HFFc6 (cell line): ENCODE measurements at regions not wholly inside any gene's neighbourhood (a gene's known extent, or its start where the extent isn't known, plus 50 kb on each side); places are given as distances from the start of the nearest gene placed in this dataset.
A peak's percentile ranks its signal among the peaks of the same experiment; 100 is the strongest.

Source experiments
- DNase-seq: peaks from one replicate; pipeline ENCODE4 v3.0.0-alpha.2; 2018
- H3K27ac Mint-ChIP-seq: 2 replicates; pipeline ENCODE4 v1.8.0; 2020; ENCODE audit warnings: mild to moderate bottlenecking, mixed read lengths
- H3K27me3 Mint-ChIP-seq: 2 replicates; pipeline ENCODE4 v1.8.0; 2021; ENCODE audit warnings: mild to moderate bottlenecking, moderate library complexity, mixed read lengths; ENCODE audit not compliant: insufficient read depth
- H3K36me3 Mint-ChIP-seq: 2 replicates; pipeline ENCODE4 v1.8.0; 2021; ENCODE audit warnings: low read depth, mixed read lengths
- H3K4me1 Mint-ChIP-seq: 2 replicates; pipeline ENCODE4 v1.8.0; 2020; ENCODE audit warnings: low read depth, mixed read lengths
- H3K4me3 Mint-ChIP-seq: 2 replicates; pipeline ENCODE4 v1.8.0; 2020; ENCODE audit warnings: mild to moderate bottlenecking, moderate library complexity, mixed read lengths
- H3K9me3 Mint-ChIP-seq: 2 replicates; pipeline ENCODE4 v1.8.0; 2020; ENCODE audit warnings: mild to moderate bottlenecking, mixed read lengths
- CTCF ChIP-seq: fragments of 200-600 bp; sonication (generic); IDR thresholded peaks from 2 replicates; pipeline ENCODE4 v1.5.0; 2021; ENCODE audit warnings: antibody characterized with exemption, mild to moderate bottlenecking

GRCh38 chr1:200319148-200319547, 90.7 kb downstream of the ZNF281 start:
- Mint-ChIP-seq H3K27ac (peak overlapping the region; percentile 78), H3K36me3 (peaks cover 3% of the 10 kb centered on the region; the same call in 1 of the 2 replicates), H3K4me3 (no peak overlapping the region), H3K4me1 (peaks cover 82% of the 10 kb centered on the region), H3K9me3 (peaks cover 2% of the 10 kb centered on the region; the same call in 1 of the 2 replicates), H3K27me3 (no peaks in the 10 kb centered on the region)
- no peak for TF ChIP-seq CTCF
- DNase-seq = no peak

GRCh38 chr1:200317236-200317635, 92.6 kb downstream of the ZNF281 start:
- no peaks in the 10 kb centered on the region; the same call in 1 of the 2 replicates for H3K27me3 Mint-ChIP-seq
- H3K27ac Mint-ChIP-seq = peak overlapping the region; percentile 95
- H3K4me3 Mint-ChIP-seq = peak overlapping the region; percentile 60; the same call in 1 of the 2 replicates
- TF ChIP-seq CTCF = no peak
- DNase-seq = peak; percentile 90
- peaks cover 2% of the 10 kb centered on the region; the same call in 1 of the 2 replicates for H3K36me3 Mint-ChIP-seq
- H3K4me1 Mint-ChIP-seq = peaks cover 86% of the 10 kb centered on the region
- H3K9me3 Mint-ChIP-seq = no peaks in the 10 kb centered on the region

DNA sequence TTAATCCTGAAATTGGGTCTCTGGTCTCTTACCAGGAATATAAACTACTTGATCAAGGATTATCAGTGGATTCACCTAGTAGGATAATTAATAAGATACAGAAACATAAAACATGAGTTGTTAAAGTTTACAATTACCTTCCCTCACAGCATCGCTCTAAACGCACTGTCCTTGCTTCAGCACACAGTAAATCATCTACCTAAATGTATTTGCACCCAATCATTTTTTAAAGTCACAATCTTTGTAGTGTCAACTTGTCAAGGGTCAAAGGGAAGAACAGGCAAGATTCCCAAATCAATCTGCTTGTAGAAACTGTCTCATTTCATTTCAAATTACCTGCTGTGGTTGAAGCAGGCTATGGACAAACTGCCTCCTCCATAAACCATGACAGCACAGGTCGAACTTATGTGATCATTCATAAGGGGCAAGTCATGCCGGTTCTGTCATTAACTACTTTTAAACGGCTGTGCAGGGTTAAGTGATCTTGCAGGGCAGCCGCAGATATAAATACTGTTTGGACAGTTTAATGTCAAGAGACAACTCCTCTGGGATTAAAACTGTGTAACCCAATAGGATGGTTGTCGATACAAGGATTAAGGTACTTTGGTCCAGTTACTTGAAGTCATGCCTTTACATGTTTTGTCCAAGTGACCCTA, 93.6 kb downstream of the ZNF281 start:
- peaks cover 4% of the 10 kb centered on the region; the same call in 1 of the 2 replicates for H3K36me3 Mint-ChIP-seq
- H3K4me1 Mint-ChIP-seq = peaks cover 89% of the 10 kb centered on the region
- no peak for DNase-seq
- H3K27me3 Mint-ChIP-seq = no peaks in the 10 kb centered on the region; the same call in 1 of the 2 replicates
- no peak for TF ChIP-seq CTCF
- no peak overlapping the region for H3K4me3 Mint-ChIP-seq
- peak overlapping the region; percentile 95 for H3K27ac Mint-ChIP-seq
- no peaks in the 10 kb centered on the region for H3K9me3 Mint-ChIP-seq

DNA sequence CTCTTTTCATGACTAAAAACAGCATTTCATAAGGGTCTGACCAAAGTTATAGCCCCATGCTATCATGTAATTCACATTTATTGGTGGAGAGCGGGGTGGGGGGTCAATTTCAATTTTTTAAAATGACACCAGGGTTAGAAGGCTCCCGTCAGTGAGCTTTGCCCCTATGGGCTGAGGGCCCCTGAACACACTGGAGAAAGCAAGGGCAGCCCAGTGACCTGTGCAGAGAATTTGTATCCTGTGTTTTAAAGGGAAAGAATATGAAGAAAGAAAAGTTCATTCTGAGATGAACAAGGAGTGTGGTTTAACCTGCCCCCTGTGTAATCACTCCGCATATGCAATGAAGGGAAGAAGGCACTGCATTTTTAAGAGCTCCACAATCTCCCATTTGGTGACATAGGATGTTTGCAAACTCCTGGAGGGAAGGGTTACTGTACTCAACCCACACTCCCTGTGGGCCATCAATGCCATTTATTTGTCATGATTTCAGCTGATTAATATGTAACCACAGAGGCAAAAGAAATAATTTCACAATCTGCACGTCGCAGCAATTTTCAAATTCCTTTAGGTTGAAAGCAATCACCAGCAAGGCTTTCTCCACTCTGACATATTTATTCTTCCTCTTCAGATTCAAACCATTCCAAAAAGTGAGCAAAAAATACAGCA, 95.6 kb downstream of the ZNF281 start:
- Mint-ChIP-seq H3K4me1 (peaks cover 79% of the 10 kb centered on the region), H3K27ac (peak overlapping the region; percentile 75), H3K27me3 (no peaks in the 10 kb centered on the region; the same call in 1 of the 2 replicates), H3K9me3 (no peaks in the 10 kb centered on the region), H3K36me3 (peaks cover 12% of the 10 kb centered on the region), H3K4me3 (peak overlapping the region; percentile 69)
- no peak for TF ChIP-seq CTCF
- peak; percentile 67 for DNase-seq

GRCh38 chr1:200311256-200311655, 98.6 kb downstream of the ZNF281 start:
- Mint-ChIP-seq H3K4me3 (no peak overlapping the region), H3K27ac (no peak overlapping the region; the same call in 1 of the 2 replicates), H3K9me3 (no peaks in the 10 kb centered on the region), H3K4me1 (peaks cover 58% of the 10 kb centered on the region), H3K36me3 (peaks cover 12% of the 10 kb centered on the region), H3K27me3 (no peaks in the 10 kb centered on the region; the same call in 1 of the 2 replicates)
- TF ChIP-seq CTCF = no peak
- DNase-seq = peak; percentile 39
